GM10248 (cell line): ENCODE measurements at regions not wholly inside any gene's neighbourhood (a gene's known extent, or its start where the extent isn't known, plus 50 kb on each side); places are given as distances from the start of the nearest gene placed in this dataset.
"Not testable (repeated sequence)": the region's sequence is repeated elsewhere in the genome, so short reads cannot be mapped to it uniquely, and the experiment has no call there.

Experiments used
- CTCF ChIA-PET: fragments of 300-600 bp; sonication (Branson Sonifier 250); formaldehyde crosslinking; extraction: SDS; loops from one replicate; lab custom pipeline; 2021; ENCODE audit warnings: antibody characterized with exemption; lab: Yijun Ruan, JAX
- POLR2A ChIA-PET: fragments of 350-650 bp; sonication (Branson Sonifier 250); formaldehyde crosslinking; extraction: SDS; loops from one replicate; lab custom pipeline; 2020; ENCODE audit warnings: antibody characterized with exemption; lab: Yijun Ruan, JAX
- DNase-seq: peaks from one replicate; pipeline ENCODE4 v3.0.0; 2012; ENCODE audit errors: extremely low spot score
- CTCF ChIP-seq: IDR thresholded peaks from 2 replicates; pipeline ENCODE4 v1.5.1; 2012; ENCODE audit warnings: mild to moderate bottlenecking, low read depth; ENCODE audit errors: extremely low read depth, missing control alignments, control extremely low read depth

DNA sequence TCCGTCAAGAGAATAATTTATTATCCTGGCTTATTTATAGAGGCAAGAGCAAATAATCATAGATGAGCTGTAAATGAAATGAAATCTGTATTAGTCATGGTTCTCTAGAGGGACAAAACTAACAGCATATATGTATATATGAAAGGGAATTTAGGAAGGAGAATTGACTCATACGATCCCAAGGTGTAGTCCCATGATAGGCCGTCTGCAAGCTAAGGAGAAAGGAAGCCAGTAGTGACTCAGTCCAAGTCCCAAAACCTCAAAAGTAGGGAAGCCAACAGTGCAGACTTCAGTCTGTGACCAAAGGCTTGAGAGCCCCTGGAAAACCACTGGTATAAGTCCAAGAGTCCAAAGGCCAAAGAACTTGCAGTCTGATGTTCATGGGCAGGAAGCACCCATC, 515.9 kb upstream of the CYLC2 start:
- POLR2A ChIA-PET: no interaction called here
- no peak for TF ChIP-seq CTCF
- CTCF ChIA-PET: interaction anchor here (1.5 kb wide), 1 partner anchor 18 kb away, joined by 3 read pairs; no protein-coding TSS in a partner anchor

GRCh38 chr9:102474357-102474756, 520.8 kb upstream of the CYLC2 start:
- POLR2A ChIA-PET: no interaction called here
- DNase-seq: no peak
- CTCF ChIA-PET: no interaction called here
- no peak for TF ChIP-seq CTCF

More for the DNA sequence above, 515.9 kb upstream of the CYLC2 start:
- DNase-seq: no peak

DNA sequence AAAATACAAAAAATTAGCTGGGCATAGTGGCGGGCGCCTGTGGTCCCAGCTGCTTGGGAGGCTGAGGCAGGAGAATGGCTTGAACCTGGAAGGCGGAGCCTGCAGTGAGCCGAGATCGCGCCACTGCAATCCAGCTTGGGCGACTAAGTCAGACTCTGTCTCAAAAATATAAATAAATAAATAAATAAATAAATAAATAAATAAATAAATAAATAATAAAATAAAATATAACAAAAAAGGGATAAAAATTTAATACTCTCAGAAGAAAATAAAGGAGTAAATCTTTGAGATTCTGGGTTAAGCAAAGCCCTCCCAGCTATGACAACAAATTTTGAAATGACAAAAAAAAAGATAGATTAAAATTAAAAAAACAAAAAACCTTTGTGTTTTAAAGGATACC, 525.7 kb upstream of the CYLC2 start:
- POLR2A ChIA-PET, DNase-seq, CTCF ChIA-PET: not testable (repeated sequence)

DNA sequence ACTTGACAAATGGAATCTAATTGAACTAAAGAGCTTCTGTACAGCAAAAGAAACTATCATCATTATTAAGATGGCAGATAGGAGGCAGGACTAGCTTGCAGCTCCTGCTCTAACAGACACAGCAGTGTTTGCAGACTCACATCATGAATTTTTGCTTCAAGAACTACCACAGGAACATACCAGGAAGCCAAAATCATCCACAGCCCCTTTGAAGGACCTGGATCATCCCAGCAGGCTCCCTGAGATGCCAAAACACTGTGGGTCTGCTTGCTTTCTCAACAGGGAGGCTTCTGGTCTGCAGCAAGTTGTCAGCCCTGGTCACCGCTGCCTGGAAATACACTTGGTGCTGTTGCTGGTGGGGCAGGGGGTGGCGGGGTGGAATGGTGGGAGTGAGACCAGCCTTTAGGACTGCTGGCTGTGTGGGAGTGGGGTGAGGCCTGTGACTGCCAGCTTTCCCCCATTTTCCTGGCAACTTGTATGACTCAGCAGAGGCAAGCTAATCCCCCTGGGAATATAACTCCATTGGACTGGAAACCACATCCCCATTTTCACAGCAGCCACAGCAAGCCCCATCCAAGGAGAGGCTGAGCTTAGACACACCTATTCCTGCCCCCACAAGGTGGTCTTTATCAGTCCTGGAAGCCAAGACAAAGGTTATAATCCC, 533.8 kb upstream of the CYLC2 start:
- ChIA-PET CTCF (interaction anchor here (1.1 to 2.1 kb wide), 2 partner anchors 18 to 19 kb away, joined by 3 to 5 read pairs; no protein-coding TSS in a partner anchor), POLR2A (no interaction called here)
- no peak for DNase-seq
- TF ChIP-seq CTCF: no peak

- ChIA-PET POLR2A (no interaction called here), CTCF (no interaction called here)
- TF ChIP-seq CTCF: no peak
- DNase-seq: no peak
These were observed 535.3 kb upstream of the CYLC2 start for GRCh38 chr9:102459828-102460227.

- no peak for TF ChIP-seq CTCF
- ChIA-PET POLR2A (no interaction called here), CTCF (no interaction called here)
- DNase-seq: no peak
These were observed 538.6 kb upstream of the CYLC2 start for GRCh38 chr9:102456562-102456961.

- DNase-seq: no peak
- POLR2A ChIA-PET: no interaction called here
These were observed 549.2 kb upstream of the CYLC2 start for GRCh38 chr9:102445906-102446305.

More at GRCh38 chr9:102445906-102446305, 549.2 kb upstream of the CYLC2 start:
- CTCF ChIA-PET: interaction anchor here (1.2 kb wide), 1 partner anchor 9 kb away, joined by 3 read pairs; no protein-coding TSS in a partner anchor
- TF ChIP-seq CTCF: no peak
